ENCODE measurements at regions not wholly inside any gene's neighbourhood (a gene's known extent, or its start where the extent isn't known, plus 50 kb on each side); places are given as distances from the start of the nearest gene placed in this dataset.
A peak's percentile ranks its signal among the peaks of the same experiment; 100 is the strongest.

DNA sequence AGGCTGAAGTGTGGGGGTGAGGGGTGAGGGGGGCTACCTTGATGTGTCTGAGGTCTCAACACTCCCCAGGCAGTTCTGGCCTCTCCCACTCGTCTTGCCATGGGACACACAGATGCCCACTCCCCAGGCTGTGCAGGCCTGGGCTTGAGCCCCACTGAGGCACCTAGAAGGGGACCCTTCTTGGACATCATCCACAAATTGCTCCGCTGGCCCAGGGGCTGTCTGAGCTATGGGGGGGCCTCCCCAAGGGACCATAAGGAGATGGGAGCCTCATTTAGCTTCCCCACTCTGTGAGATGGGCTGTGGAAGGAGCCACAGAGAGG is 155.5 kb upstream of the MLN start:
- Histone ChIP-seq H3K4me3 (no peak overlapping the region), H3K9me3 (ENCODE audit: low read depth) (no peaks in the 10 kb centered on the region), H3K27me3 (no peaks in the 10 kb centered on the region), H3K27ac (no peak overlapping the region), H3K4me1 (ENCODE audit: low read depth) (no peaks in the 10 kb centered on the region), H3K36me3 (no peaks in the 10 kb centered on the region)
- DNase-seq (ENCODE audit: low read depth in 1 of 2, low spot score in 1 of 2) = no peak
- no peak for TF ChIP-seq CTCF (IDR thresholded peaks at IDR 0.05; ENCODE audit: low read depth, low read length)

DNA sequence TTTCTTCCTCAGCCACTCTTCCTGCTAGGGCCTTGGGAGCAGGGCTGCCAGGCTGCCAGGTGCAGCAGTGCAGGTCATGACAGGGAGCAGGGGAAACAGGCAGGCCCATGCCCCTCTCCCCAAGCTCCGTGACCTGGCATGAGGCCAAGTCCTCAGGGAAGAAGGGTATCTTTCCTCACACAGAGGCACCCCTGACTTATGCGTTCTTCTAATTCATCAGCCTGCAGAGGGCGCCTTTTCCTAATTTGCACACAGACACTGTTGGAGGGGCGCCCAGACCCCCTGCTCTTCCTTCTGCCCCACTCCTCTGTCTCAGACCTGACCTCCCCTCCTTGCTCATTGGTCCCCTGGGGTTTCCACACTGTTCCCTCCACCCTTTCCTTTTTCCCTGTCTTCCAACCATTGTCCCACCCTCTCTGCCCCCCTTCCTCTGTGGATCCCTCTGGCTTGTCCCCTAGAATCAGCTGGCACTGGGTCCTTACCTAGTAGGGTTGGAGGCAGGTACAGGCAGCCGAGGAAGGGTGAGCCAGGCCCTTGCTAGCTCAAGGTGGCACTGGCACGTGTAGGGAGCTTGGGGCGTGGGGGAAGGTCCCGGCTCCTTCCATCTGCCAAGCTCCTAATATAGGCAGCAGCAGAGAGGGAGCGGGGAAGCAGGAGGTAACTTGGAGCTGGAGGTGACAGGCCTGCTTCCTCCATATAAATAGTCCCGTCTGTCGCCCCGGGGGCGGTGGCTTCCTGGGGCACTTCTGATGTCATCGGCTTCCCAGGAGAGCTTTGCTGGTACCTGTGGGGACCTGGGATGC is 154.9 kb upstream of the MLN start:
- Histone ChIP-seq H3K27me3 (no peaks in the 10 kb centered on the region), H3K4me1 (ENCODE audit: low read depth) (no peaks in the 10 kb centered on the region), H3K36me3 (no peaks in the 10 kb centered on the region), H3K9me3 (ENCODE audit: low read depth) (no peaks in the 10 kb centered on the region), H3K4me3 (no peak overlapping the region), H3K27ac (no peak overlapping the region)
- peak; percentile 34 for TF ChIP-seq CTCF (IDR thresholded peaks at IDR 0.05; ENCODE audit: low read depth, low read length)
- DNase-seq (ENCODE audit: low read depth in 1 of 2, low spot score in 1 of 2) = peak in 1 of 2 donors; percentile 25

DNA sequence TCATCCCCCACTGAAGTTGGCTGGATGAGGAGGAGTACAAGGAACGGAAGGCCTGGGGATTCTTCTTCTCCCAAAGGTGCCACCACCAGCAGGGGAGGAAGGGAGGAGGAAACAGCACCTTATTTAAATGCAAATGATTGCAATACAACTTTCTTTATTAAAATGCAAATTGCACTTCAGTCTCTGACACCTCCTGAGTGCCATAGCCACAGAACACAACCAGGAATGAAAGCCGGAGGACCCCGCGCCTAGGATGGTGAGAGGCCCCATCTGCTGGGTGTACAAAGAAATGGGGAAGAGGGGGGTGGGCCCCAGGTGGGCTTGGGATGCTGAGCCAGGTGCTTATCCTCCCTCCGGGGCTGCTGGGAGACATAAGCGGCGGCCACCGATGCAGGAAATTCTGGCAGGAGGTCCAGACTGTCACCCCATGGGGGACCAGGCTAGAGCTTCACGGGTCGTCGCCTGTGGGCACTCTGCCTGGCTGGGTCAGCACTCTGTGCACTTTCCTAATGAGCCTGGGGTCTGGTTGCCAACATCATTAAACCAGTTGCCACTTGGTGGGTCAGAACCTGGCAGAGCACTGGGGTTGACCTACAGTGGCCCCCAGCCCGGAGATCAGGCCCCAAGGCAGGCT is 154.2 kb upstream of the MLN start:
- Histone ChIP-seq H3K27me3 (no peaks in the 10 kb centered on the region), H3K9me3 (ENCODE audit: low read depth) (no peaks in the 10 kb centered on the region), H3K27ac (no peak overlapping the region), H3K4me1 (ENCODE audit: low read depth) (no peaks in the 10 kb centered on the region), H3K36me3 (no peaks in the 10 kb centered on the region), H3K4me3 (no peak overlapping the region)
- TF ChIP-seq CTCF (IDR thresholded peaks at IDR 0.05; ENCODE audit: low read depth, low read length) = no peak
- no peak for DNase-seq (ENCODE audit: low read depth in 1 of 2, low spot score in 1 of 2)

DNA sequence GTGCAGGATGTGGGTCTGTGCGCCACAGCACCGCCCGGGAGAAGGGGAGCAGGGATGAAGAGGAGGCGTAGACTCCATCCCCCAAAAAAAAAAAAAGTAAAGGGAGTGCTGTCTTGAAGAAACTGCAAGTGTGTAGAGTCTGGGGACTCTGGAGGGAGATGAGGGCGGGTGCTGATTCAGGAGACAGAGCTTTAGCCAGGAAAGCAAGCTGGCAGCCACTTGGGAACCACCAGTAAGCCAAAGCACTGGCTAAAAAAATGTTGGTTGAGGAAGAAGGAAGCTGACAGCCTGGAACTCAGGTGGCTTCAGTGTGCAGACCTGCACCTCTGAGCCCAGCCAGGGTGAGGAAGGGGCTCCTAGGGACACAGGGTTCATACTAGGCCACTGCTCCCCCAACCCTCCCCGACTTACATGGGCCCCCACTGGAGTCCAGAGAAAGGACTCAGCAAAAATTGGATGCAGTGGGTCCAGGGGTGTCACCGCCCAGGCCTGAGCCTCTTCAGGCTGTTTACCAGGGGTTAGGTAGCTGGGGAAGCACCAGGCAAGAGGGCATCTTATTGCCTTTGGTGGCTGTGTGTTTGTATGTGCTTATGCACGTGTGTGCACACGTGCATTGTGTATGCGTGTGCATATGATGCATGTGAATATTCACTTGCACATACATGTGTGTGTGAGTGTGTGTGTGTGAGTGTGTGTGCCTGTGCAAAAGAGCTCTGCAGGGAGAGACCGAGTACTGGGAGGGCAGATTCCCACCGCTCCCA is 153.5 kb upstream of the MLN start:
- H3K9me3 ChIP-seq (ENCODE audit: low read depth) = no peaks in the 10 kb centered on the region
- H3K27ac ChIP-seq = no peak overlapping the region
- no peaks in the 10 kb centered on the region for H3K4me1 ChIP-seq (ENCODE audit: low read depth)
- no peak for DNase-seq (ENCODE audit: low read depth in 1 of 2, low spot score in 1 of 2)
- no peaks in the 10 kb centered on the region for H3K36me3 ChIP-seq
- H3K27me3 ChIP-seq = no peaks in the 10 kb centered on the region
- no peak overlapping the region for H3K4me3 ChIP-seq
- no peak for TF ChIP-seq CTCF (IDR thresholded peaks at IDR 0.05; ENCODE audit: low read depth, low read length)

- H3K4me1 ChIP-seq (ENCODE audit: low read depth) = no peaks in the 10 kb centered on the region
- H3K36me3 ChIP-seq = no peaks in the 10 kb centered on the region
- H3K27me3 ChIP-seq = no peaks in the 10 kb centered on the region
- no peak overlapping the region for H3K4me3 ChIP-seq
- no peak for DNase-seq (ENCODE audit: low read depth in 1 of 2, low spot score in 1 of 2)
- no peak overlapping the region for H3K27ac ChIP-seq
- H3K9me3 ChIP-seq (ENCODE audit: low read depth) = no peaks in the 10 kb centered on the region
- TF ChIP-seq CTCF (IDR thresholded peaks at IDR 0.05; ENCODE audit: low read depth, low read length) = no peak
These were observed 152.4 kb upstream of the MLN start for GRCh38 chr6:33956206-33956605.
